ENCODE measurements at regions not wholly inside any gene's neighbourhood (a gene's known extent, or its start where the extent isn't known, plus 50 kb on each side); places are given as distances from the start of the nearest gene placed in this dataset.
"Not testable (repeated sequence)": the region's sequence is repeated elsewhere in the genome, so short reads cannot be mapped to it uniquely, and the experiment has no call there.

DNA sequence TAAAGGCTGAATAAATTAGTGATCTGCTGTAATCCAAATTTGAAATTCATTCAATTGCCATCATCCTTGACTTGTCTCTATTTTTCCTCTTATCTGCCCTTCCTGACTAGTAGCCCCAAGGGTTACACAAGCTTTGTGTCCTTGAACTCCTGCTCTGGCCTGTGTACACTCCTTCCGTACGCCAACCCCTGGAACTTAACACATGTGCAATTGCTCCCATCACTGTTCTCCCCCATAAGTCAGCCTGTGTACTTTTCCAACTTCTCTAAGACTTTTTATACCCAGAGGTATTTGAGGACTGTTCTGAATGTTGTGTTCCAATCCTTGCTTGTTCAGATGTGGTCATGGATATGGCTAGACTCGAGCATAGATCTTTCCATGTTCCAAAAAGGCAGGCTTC, 171.1 kb upstream of the G2E3 start:
- DNase-seq = no peak

DNA sequence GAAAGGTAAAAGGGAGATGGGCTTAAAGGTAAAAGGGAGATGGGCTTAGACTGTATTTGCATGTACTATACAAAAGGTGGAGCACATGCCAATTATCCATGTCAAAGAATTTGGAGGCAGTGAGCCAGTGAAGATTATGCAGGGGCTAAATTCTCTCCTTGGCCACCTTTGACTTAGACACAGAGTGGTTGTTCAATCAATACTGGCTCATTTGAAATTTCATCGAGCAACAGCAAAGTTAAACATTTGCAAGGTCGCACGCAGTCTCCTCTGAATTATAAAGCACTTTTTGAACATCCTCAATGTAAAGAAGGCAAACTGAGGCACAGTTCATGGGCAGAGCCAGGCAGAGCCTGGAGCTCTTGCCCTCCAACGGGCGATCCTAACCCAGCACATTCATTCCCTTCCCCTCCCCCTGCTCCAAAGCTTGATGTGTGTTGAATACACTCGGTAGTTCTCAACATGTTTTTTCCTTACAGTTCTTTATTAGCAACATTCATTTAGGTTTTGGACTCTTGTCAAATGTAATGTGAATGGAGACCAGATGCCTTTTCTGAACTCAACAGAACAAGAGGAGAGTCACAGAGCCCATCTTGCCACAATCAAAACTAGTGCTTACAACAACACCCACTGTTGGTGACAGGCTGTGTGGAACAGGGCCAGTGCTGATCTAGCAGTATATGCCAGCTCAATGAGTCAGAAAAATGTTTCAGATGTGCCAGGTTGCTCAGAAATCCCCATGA, 169.7 kb upstream of the G2E3 start:
- no peak for DNase-seq

DNA sequence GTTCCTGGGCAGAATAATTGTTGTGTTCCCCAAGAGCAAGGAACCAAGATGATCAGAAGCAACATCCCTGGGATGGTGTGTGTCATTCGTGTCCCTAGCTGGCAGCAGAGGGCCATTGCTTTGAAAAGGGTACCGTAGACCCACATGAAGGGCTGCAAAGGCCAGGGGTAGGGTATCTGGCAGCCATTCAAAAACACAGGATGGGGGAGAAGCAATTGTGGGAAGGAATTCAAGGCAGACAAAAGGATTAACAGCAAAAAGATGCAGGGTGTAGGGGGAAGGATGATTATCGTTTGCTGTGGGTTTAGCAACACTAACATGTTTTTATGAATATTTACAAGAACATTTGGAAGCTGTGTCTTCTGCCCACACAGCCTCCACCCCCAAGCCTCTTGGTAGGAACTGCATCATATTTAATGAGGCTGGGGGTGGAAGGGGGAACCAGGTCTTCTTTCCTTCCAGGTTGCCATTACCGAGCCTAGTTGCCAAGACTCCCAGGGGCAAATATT, 169.0 kb upstream of the G2E3 start:
- DNase-seq = no peak

DNA sequence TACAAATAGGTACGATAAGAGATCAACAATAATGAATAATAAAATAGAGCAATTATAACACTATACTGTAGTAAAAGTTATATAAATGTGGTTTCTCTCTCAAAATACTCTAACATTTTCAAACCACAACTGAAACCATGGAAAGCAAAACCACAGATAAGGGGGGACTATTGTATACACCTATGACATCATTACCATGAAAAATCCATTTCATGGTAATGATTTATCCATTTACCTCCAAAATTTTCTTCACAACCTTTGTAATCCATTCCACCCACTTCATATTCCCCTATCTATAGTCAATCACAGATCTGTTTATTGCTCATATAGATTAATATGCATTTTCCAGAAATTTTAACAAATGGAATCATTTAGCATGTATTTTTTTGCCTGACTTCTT, 163.9 kb upstream of the G2E3 start:
- DNase-seq = no peak

- DNase-seq = no peak
Measured at GRCh38 chr14:30402846-30403245, 156.1 kb upstream of the G2E3 start.

- DNase-seq = no peak
Measured at GRCh38 chr14:30403791-30404190, 155.2 kb upstream of the G2E3 start.

DNA sequence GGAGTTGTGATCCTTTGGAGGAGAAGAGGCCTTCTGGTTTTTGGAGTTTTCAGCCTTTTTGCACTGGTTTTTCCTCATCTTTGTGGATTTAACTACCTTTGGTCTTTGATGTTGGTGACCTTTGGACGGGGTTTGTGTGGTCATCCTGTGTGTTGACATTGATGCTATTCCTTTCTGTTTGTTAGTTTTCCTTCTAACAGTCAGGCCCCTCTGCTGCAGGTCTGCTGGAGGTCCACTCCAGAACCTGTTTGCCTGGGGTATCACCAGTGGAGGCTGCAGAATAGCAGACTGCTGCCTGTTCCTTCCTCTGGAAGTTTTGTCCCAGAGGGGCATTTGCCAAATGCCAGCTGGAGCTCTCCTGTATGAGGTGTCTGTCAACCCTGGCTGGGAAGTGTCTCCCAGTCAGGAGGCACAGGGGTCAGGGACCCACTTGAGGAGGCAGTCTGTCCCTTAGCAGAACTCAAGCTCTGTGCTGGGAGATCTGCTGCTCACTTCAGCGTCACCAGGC, 149.4 kb upstream of the G2E3 start:
- not testable (repeated sequence) for DNase-seq

GRCh38 chr14:30410986-30411385, 148.0 kb upstream of the G2E3 start:
- DNase-seq = no peak

- DNase-seq = not testable (repeated sequence)
Measured at GRCh38 chr14:30413184-30413583, 145.8 kb upstream of the G2E3 start.

DNA sequence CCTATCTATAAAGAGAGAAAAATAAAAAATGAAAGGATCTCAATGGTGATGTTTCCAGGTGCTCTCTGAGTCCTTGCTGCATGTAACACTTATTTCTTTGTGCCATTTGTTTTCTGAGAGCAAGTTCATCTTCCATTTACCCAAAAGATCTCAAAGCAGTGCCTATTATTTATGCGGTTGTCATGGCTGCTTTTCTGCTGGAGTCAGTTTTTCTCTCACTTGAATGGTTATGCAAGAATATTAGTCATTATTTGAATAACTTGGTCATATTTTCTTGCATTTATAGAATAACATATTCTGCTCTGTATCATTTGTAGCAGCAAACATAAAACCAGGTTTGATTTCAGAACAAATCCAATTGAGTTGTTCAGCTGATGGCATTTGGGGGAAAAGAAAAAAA, 141.8 kb upstream of the G2E3 start:
- no peak for DNase-seq

DNA sequence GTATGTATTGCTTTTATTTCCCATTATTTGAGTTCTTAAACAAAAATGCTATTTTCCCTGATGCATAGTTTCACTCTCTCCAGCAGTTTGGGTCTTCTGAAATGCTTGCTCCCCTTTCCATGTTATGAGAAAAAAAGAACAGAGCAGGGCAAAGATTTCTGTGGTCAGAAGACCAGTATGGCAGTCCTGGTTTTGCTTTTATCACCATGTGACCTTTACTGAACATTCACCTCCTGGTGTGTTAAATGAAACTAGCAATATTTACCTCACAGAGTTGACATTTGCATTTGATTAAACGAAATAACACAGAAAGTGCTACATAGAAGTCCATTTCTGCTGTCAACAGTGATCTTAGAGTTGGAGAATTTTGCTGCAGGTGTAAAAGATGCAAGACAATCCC, 141.0 kb upstream of the G2E3 start:
- DNase-seq = no peak

- no peak for DNase-seq
Measured at GRCh38 chr14:30419037-30419436, 139.9 kb upstream of the G2E3 start.

GRCh38 chr14:30420515-30420914, 138.4 kb upstream of the G2E3 start:
- no peak for DNase-seq

- DNase-seq = no peak
Measured at GRCh38 chr14:30426463-30426862, 132.5 kb upstream of the G2E3 start.

DNA sequence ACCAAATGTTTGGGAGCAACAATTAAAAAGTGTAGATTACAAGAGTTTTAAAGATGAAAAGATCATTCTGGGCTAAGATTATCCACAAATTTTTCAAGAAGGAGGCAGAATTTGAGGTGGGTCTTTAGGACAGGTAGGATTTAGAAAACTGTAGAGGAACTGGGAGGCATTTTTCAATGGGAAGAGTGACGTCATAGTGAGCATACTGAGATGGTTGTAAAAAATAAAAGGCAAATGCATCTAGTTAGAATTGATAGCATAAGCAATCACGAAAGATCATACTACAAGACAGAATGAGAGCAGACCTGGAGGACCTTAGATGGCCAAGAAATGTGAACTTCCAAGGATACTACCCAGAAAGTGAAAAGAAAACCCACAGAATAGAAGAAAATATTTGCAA, 131.6 kb upstream of the G2E3 start:
- DNase-seq = no peak

DNA sequence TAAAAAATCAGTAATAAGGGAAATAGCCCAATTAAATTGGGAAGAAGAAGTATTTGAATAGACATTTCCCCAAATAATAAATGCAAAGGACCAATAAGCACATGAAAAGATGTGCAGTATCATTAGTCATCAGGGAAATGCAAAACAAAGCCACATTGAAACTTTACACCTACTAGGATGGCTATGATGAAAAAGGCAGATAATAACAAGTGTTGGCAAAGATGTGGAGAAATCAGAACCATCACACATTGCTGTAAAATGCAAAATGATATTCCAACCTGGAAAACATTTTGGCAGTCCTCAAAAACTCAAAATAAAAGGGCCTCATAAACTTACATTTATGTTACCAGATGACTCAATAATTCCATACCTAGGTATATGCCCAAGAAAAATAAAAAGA, 131.1 kb upstream of the G2E3 start:
- DNase-seq = no peak

GRCh38 chr14:30431552-30431951, 127.4 kb upstream of the G2E3 start:
- DNase-seq = no peak

GRCh38 chr14:30440961-30441360, 118.0 kb upstream of the G2E3 start:
- DNase-seq = no peak

- no peak for DNase-seq
Measured at GRCh38 chr14:30443368-30444007, 115.5 kb upstream of the G2E3 start.

- no peak for DNase-seq
Measured at GRCh38 chr14:30444451-30444850, 114.5 kb upstream of the G2E3 start.

DNA sequence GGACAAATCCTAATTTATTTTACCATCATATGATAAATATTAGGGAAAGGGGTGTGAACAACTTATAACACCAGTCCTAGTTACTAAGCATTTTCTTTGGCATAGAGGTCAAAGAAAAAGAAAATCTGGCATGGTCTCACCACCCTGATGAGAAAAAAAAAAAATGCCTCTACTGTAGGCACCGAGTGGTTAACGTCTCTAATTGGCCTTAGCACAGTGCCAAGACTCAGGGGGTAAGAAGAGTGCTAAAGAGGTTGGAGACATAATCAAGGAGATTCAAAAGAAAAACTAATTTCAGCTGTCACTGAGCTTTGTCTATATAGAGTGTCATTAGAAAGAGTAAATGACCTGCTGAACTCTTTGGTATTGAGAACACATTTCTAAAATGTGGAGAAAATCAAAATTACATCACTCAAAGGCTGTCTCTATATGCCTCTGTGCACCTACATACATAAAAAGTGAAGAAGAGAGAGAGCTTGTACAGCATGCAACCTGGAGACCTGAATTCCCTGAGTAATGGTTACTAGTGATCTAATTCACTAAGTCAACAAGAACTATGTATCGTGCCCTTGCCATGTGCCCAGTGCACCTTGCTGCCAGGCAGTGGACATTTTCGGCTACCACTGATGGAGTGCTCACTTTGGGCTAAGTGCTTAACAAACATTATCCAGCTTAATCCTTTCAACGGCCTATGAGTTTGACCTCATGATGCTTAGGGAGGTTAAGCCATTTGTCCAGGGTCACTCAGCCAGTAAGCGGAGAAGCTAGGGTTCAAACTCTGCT, 113.8 kb upstream of the G2E3 start:
- DNase-seq = no peak

DNA sequence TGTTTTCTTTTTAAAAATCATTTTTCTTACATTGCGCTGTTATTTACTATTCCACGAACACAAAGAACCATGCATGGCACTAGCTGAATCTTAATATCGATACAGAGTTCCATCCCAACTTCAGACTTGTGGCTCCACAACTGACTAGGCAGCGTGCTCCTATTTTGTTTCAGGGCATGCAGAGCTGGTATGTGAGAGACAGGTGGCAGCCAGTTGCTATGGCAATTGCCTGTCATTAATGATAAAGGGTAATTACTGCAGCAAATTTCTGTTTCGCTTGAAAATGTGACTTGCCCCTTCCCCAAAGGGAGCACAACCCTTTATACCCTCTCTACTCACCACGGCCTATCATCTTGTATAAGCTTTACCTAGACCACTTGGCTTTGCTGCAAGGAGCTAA, 113.1 kb upstream of the G2E3 start:
- DNase-seq = no peak

All from stimulated activated CD4-positive, alpha-beta T cell treated with anti-CD3 and anti-CD28 coated beads, Interleukin-2, amount 100 ng/mL, for 24 hours (primary cell).